HFF-Myc (cell line): ENCODE measurements at regions not wholly inside any gene's neighbourhood (a gene's known extent, or its start where the extent isn't known, plus 50 kb on each side); places are given as distances from the start of the nearest gene placed in this dataset.

Experiments
- DNase-seq: peaks from one replicate; pipeline ENCODE4 v3.0.0-alpha.2; 2011; ENCODE audit warnings: low read depth; ENCODE audit errors: extremely low read depth
- H3K4me3 ChIP-seq: replicated peaks from 2 replicates; pipeline ENCODE4 v1.5.1; 2011; ENCODE audit warnings: low read depth, mild to moderate bottlenecking, control low read depth, low read length
- TF ChIP-seq, protein P1 (sequence below): IDR thresholded peaks from 2 replicates; pipeline ENCODE4 v1.5.1; 2012; ENCODE audit warnings: mild to moderate bottlenecking, low read depth, low read length, control low read depth; ENCODE audit errors: missing control alignments

DNA sequence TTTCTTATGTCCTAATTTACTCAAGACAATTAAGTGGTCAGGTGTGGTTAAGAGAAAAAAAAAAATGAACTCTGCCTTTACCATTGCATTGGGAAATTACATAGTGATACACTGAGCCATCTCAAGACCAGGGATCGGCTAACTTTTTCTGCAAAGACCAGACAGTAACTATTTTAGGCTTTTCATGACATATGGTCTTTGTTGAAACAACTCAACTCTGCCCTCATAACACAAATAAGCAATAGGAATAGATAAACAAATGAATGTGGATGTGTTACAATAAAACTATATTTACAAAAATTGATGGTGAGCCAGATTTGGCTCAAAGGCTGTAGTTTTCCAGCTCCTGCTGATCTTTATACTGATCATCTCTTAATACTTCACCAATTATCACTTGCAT lies 632.6 kb upstream of the INTU start:
- H3K4me3 ChIP-seq: no peak overlapping the region
- TF ChIP-seq, protein P1, sequence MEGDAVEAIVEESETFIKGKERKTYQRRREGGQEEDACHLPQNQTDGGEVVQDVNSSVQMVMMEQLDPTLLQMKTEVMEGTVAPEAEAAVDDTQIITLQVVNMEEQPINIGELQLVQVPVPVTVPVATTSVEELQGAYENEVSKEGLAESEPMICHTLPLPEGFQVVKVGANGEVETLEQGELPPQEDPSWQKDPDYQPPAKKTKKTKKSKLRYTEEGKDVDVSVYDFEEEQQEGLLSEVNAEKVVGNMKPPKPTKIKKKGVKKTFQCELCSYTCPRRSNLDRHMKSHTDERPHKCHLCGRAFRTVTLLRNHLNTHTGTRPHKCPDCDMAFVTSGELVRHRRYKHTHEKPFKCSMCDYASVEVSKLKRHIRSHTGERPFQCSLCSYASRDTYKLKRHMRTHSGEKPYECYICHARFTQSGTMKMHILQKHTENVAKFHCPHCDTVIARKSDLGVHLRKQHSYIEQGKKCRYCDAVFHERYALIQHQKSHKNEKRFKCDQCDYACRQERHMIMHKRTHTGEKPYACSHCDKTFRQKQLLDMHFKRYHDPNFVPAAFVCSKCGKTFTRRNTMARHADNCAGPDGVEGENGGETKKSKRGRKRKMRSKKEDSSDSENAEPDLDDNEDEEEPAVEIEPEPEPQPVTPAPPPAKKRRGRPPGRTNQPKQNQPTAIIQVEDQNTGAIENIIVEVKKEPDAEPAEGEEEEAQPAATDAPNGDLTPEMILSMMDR: no peak
- no peak for DNase-seq

DNA sequence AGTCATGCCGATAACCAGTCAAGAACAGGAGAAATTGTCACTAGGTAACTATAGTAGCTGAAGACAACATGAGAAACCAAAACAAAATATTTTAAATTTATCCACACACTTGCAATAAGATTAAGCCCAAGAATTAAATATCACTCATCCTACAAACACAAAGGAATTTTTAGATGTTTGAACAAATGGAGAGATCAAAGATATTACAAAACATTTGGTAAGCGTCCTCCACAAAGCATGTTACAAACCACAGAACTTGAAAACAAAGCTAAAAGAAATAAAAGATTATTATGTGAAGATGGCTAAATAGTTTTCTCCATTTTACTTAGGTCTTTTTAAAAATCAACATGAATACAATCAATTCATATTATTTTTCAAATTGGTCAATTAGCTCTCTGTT lies 631.9 kb upstream of the INTU start:
- H3K4me3 ChIP-seq: no peak overlapping the region
- DNase-seq: no peak
- TF ChIP-seq, protein P1: no peak

DNA sequence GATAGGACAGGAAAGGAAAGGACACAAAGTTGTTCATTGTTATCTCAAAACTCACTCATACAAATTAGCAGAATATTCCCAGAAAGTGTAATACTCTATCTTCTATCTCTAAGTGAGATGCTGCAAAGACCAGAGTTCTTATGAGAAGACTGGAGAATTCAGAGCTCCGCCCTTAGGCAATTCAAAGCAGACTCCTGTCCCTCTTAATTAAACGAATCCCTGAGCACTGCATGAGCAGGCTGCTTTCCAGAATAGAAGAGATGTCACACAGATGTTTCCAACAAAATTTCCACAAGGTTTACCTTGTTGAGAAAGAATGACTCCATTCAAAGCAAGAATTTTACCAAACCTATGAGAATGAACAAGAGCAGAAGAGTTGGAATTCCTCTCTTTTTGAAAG lies 630.8 kb upstream of the INTU start:
- TF ChIP-seq, protein P1: no peak
- H3K4me3 ChIP-seq: no peak overlapping the region
- DNase-seq: no peak

DNA sequence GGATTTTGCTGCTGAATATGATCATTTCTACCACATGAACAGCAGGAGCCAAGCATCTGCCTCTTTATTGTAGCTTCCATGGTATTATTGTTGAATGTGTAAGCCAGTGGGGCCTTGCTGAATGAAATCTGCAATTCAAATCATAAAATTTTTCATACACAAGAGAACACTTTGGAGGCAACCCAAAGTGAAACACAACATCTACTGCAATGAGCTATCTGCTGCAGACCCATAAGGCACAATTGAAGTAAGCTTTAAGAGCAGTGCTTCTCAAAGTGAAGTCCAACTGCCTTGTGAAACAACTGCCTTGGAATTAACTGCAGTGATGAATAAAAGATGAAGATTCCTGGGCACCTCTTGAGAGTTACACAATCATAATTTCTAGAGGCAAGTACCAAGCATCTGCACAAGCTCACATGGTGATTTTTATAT lies 626.3 kb upstream of the INTU start:
- no peak for DNase-seq
- no peak overlapping the region for H3K4me3 ChIP-seq
- TF ChIP-seq, protein P1: no peak

DNA sequence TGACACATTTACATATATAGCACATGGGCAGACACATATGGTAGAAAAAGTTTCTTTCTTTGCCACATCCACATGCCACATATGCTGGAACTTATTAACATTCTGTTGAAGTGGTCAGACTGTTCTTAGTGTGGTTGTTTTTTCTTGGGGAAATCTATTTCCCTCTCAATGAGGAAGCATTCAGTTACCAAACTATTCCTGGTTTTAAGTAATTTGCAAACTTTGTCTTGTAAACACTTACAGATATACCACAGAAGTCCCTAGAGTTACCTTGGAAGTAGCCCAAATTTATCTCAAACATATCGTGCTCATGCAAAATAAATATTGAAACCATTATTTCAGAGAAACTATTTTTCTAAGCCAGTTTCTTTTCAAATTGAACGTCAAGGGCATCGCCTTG lies 625.5 kb upstream of the INTU start:
- H3K4me3 ChIP-seq: no peak overlapping the region
- DNase-seq: no peak
- TF ChIP-seq, protein P1: no peak

DNA sequence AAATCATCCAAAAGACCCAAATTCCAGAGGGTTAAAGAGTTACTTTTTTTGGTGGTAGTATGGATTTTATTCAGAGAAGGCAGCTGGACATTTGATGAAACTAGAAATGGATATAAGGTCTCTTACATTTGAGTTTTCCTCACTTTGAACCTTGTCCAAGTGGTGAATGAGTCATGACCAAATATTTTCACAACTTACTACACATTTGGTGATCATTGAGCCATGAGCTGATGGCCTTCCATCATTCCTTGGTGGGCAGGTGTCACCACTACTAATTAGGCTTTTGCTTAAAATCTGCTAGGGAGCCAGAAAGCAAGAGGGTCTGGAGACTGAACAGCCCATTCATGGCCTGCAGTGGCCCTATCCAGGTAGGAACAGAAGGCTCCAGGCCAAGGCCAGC lies 620.2 kb upstream of the INTU start:
- TF ChIP-seq, protein P1: no peak
- no peak overlapping the region for H3K4me3 ChIP-seq
- DNase-seq: no peak

DNA sequence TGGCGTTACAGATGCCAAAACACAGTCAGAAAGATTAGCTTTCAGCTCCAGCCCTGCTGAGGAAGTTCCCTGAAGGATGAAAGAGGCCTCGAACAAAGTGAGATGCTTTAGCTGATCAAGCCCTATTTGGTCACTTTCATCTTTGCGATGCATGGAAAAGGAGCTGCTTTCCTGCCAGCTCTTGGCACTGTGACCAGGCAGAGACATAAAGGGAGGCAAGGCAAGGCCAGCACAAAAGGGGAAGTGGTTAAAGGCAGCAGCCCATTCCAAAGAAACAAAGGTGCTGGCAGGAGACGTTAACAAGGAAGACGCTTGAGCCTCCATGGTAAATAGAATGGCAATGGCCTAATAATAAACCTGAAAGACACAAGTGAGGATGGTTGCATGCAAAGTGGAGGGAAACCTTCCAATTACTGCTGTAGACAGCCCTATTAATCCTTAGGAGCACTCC lies 617.1 kb upstream of the INTU start:
- no peak for DNase-seq
- TF ChIP-seq, protein P1: no peak

More for the DNA sequence above, 617.1 kb upstream of the INTU start:
- no peak overlapping the region for H3K4me3 ChIP-seq
